SK-N-SH (cell line): ENCODE measurements at regions not wholly inside any gene's neighbourhood (a gene's known extent, or its start where the extent isn't known, plus 50 kb on each side); places are given as distances from the start of the nearest gene placed in this dataset.

Source experiments
- CTCF ChIA-PET: fragments of 300-600, 350-600 bp; formaldehyde crosslinking; extraction: SDS; loops from one replicate; lab custom pipeline; 2021; lab: Yijun Ruan, JAX
- POLR2A ChIA-PET: fragments of 350-600 bp; sonication (Branson Sonifier 250); formaldehyde crosslinking; extraction: SDS; loops from one replicate; lab custom pipeline; 2020; ENCODE audit warnings: antibody characterized with exemption, inconsistent platforms; lab: Yijun Ruan, JAX
- DNase-seq: peaks from one replicate; pipeline ENCODE4 v3.0.0; 2012
- H2AFZ ChIP-seq: fragments of 200-600 bp; sonication (generic); 2 replicates; pipeline ENCODE4 v1.8.1; 2016; ENCODE audit warnings: antibody characterized with exemption, mild to moderate bottlenecking, low read depth
- H3F3A ChIP-seq: fragments of 200-600 bp; sonication (generic); replicated peaks from 2 replicates; pipeline ENCODE3; 2016; ENCODE audit warnings: antibody characterized with exemption, mild to moderate bottlenecking; ENCODE audit not compliant: insufficient read depth
- H3K27ac ChIP-seq, 2 experiments: fragments of 200-500 bp in 1 of 2; fragments of 200-600 bp in 1 of 2; sonication (Bioruptor generic) in 1 of 2; sonication (generic), shearing (Covaris generic) in 1 of 2; 2 replicates each; pipeline versions ENCODE4 v1.5.1 to v1.6.1; 2014 to 2016; ENCODE audit warnings: low read depth in 2 of 2, inconsistent platforms in 1 of 2, low read length in 1 of 2, mild to moderate bottlenecking in 1 of 2, mixed read lengths in 1 of 2
- H3K27me3 ChIP-seq: fragments of 200-600 bp; sonication (generic), shearing (Covaris generic); 2 replicates; pipeline ENCODE4 v1.6.1; 2016; ENCODE audit warnings: mixed run types; ENCODE audit not compliant: insufficient read depth
- H3K36me3 ChIP-seq, 2 experiments: fragments of 200-500 bp in 1 of 2; fragments of 200-600 bp in 1 of 2; sonication (Bioruptor generic) in 1 of 2; sonication (generic) in 1 of 2; replicated peaks in 1 of 2; 2 replicates each; pipeline versions ENCODE3 to v1.5.1; 2014 to 2016; ENCODE audit warnings: low read length in 1 of 2, mild to moderate bottlenecking in 1 of 2; ENCODE audit not compliant: insufficient read depth in 2 of 2, control insufficient read depth in 1 of 2
- H3K4me1 ChIP-seq, 2 experiments: fragments of 200-500 bp in 1 of 2; fragments of 200-600 bp in 1 of 2; sonication (Bioruptor generic) in 1 of 2; sonication (generic), shearing (Covaris generic) in 1 of 2; 2 replicates each; pipeline versions ENCODE4 v1.5.1 to v1.6.1; 2014 to 2016; ENCODE audit warnings: low read depth in 1 of 2, low read length in 1 of 2, mixed run types in 1 of 2; ENCODE audit not compliant: insufficient read depth in 2 of 2, control insufficient read depth in 1 of 2
- H3K4me2 ChIP-seq: fragments of 200-600 bp; sonication (generic), shearing (Covaris generic); 2 replicates; pipeline ENCODE4 v1.6.1; 2017; ENCODE audit warnings: mixed run types
- H3K4me3 ChIP-seq, 2 experiments: fragments of 200-500 bp in 1 of 2; fragments of 200-600 bp in 1 of 2; sonication (Bioruptor generic) in 1 of 2; sonication (generic), shearing (Covaris generic) in 1 of 2; 2 replicates each; pipeline versions ENCODE4 v1.5.1 to v1.8.1; 2014 to 2016; ENCODE audit warnings: low read depth in 2 of 2, inconsistent platforms in 1 of 2, low read length in 1 of 2, mild to moderate bottlenecking in 1 of 2, mixed read lengths in 1 of 2, moderate library complexity in 1 of 2
- H3K79me2 ChIP-seq: fragments of 200-600 bp; sonication (generic); 2 replicates; pipeline ENCODE4 v1.8.1; 2017; ENCODE audit warnings: mild to moderate bottlenecking; ENCODE audit not compliant: insufficient read depth
- H3K9ac ChIP-seq: fragments of 200-600 bp; sonication (generic); 2 replicates; pipeline ENCODE4 v1.6.1; 2017; ENCODE audit warnings: mixed run types
- H3K9me2 ChIP-seq: fragments of 200-600 bp; sonication (generic); 2 replicates; pipeline ENCODE4 v1.6.1; 2017; ENCODE audit warnings: mixed run types
- H3K9me3 ChIP-seq: fragments of 200-600 bp; sonication (generic); 2 replicates; pipeline ENCODE4 v1.6.1; 2017; ENCODE audit warnings: mixed run types, mild to moderate bottlenecking, moderate library complexity
- H4K20me1 ChIP-seq: fragments of 200-600 bp; sonication (generic); 2 replicates; pipeline ENCODE4 v1.6.1; 2017; ENCODE audit warnings: mild to moderate bottlenecking, mixed run types; ENCODE audit not compliant: insufficient read depth
- CHD2 ChIP-seq: fragments of 150-350 bp; IDR thresholded peaks from 2 replicates; pipeline ENCODE4 v1.6.1; 2018; ENCODE audit warnings: low read length; ENCODE audit not compliant: partially characterized antibody
- EZH2phosphoT487 ChIP-seq: fragments of 200-600 bp; sonication (generic); IDR thresholded peaks from 2 replicates; pipeline ENCODE4 v1.6.1; 2017; ENCODE audit warnings: low read depth, mixed run types, mild to moderate bottlenecking, antibody characterized with exemption, moderate library complexity, borderline replicate concordance
- FOSL2 ChIP-seq: IDR thresholded peaks from 2 replicates; pipeline ENCODE4 v1.4.0; 2012; ENCODE audit warnings: low read depth, mild to moderate bottlenecking, moderate library complexity, borderline replicate concordance
- FOXJ3 ChIP-seq: sonication (generic); formaldehyde crosslinking; IDR thresholded peaks from 2 replicates; pipeline ENCODE4 v1.5.1; 2020; ENCODE audit warnings: mild to moderate bottlenecking, missing genetic modification reagents
- FOXM1 ChIP-seq: IDR thresholded peaks from 2 replicates; pipeline ENCODE4 v1.4.0; 2012; ENCODE audit warnings: low read depth, mild to moderate bottlenecking
- GATA2 ChIP-seq: sonication (generic); formaldehyde crosslinking; IDR thresholded peaks from 2 replicates; pipeline ENCODE4 v1.5.0; 2020; ENCODE audit warnings: mild to moderate bottlenecking, missing genetic modification reagents
- MAX ChIP-seq: IDR thresholded peaks from 2 replicates; pipeline ENCODE4 v1.4.0; 2012; ENCODE audit warnings: low read depth
- MXI1 ChIP-seq: IDR thresholded peaks from 2 replicates; pipeline ENCODE4 v1.6.1; 2012; ENCODE audit warnings: mild to moderate bottlenecking, low read depth, low read length, improper control_type of control experiment
- NFIC ChIP-seq: IDR thresholded peaks from 2 replicates; pipeline ENCODE4 v1.4.0; 2012; ENCODE audit warnings: borderline replicate concordance
- NRF1 ChIP-seq: IDR thresholded peaks from 2 replicates; pipeline ENCODE4 v1.6.1; 2012; ENCODE audit warnings: low read depth, mild to moderate bottlenecking, low read length
- PBX3 ChIP-seq: IDR thresholded peaks from 2 replicates; pipeline ENCODE4; 2012
- RAD21 ChIP-seq: IDR thresholded peaks from 2 replicates; pipeline ENCODE4 v1.6.1; 2012; ENCODE audit warnings: mild to moderate bottlenecking, low read length
- RCOR1 ChIP-seq: fragments of 150-350 bp; IDR thresholded peaks from 2 replicates; pipeline ENCODE4 v1.6.1; 2017; ENCODE audit warnings: antibody characterized with exemption, low read length
- RFX5 ChIP-seq: IDR thresholded peaks from 2 replicates; pipeline ENCODE4 v1.6.1; 2012; ENCODE audit warnings: mild to moderate bottlenecking, improper control_type of control experiment, low read length
- SIN3A ChIP-seq: IDR thresholded peaks from 2 replicates; pipeline ENCODE4 v1.6.1; 2012; ENCODE audit warnings: low read depth, mild to moderate bottlenecking, low read length, moderate library complexity, borderline replicate concordance
- TEAD4 ChIP-seq: IDR thresholded peaks from 2 replicates; pipeline ENCODE4 v1.4.0; 2012; ENCODE audit warnings: mild to moderate bottlenecking, borderline replicate concordance; ENCODE audit not compliant: insufficient read depth
- USF1 ChIP-seq: IDR thresholded peaks from 2 replicates; pipeline ENCODE4 v1.4.0; 2012; ENCODE audit warnings: low read depth, borderline replicate concordance
- WGBS: methylation state at CpG from one replicate; pipeline ENCODE4 v1.1.6; 2017; ENCODE audit warnings: low lambda C conversion rate; 5-methylcytosine and 5-hydroxymethylcytosine counted together
- TF ChIP-seq, protein P1 (sequence below): fragments of 200-600 bp; sonication (generic); IDR thresholded peaks from 2 replicates; pipeline ENCODE4 v1.6.1; 2017; ENCODE audit warnings: antibody characterized with exemption, mild to moderate bottlenecking, moderate library complexity
- TF ChIP-seq, protein P2 (sequence below): fragments of 150-350 bp; IDR thresholded peaks from 2 replicates; pipeline ENCODE4 v1.6.1; 2016; ENCODE audit warnings: mild to moderate bottlenecking, low read depth, low read length

DNA sequence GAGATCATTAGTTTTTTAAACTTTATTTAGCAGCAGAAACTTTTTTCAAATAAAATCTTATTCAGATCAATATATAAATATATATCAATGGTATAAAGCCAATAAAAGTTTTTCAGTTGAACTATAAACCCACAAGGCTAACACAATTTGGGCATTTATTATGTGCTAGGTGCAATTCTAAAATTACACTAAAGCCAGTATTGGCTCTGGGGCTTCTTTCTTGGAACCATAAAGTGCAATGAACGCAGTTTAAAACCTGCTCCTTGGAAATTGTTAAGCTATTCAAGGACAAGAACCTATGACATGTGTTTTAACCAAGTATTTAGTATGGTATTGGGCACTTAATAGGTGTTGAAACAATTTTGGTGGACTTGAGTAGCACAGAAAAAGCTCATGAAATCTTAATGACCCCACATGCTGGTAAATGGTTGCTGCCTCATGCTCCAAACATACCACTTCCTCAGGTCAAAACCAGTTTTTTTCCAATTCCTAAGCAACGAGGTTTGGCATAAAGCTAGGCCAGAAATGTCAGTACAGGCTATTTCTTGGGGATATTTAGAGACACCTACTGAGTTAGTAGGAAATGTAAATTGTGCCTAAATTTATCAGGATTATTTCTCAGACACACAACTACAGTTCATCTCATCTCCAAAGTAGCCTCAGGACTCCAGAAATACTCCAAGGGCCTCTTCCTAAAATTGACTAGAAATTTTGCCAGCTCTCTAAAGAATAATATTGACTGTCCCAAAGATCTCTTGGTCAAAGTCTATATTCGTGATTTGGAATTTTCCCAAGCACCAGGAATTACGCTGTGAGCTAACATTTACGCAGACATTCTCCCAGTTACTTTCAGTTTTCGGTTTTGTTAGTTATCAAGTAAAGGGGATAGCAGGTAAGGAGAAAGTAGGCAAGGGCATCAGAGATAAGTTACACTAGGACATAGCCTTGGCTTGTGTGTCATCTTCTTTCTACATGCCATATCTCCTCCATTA is 90.9 kb upstream of the LGSN start (continued):
- TF ChIP-seq, protein P1, sequence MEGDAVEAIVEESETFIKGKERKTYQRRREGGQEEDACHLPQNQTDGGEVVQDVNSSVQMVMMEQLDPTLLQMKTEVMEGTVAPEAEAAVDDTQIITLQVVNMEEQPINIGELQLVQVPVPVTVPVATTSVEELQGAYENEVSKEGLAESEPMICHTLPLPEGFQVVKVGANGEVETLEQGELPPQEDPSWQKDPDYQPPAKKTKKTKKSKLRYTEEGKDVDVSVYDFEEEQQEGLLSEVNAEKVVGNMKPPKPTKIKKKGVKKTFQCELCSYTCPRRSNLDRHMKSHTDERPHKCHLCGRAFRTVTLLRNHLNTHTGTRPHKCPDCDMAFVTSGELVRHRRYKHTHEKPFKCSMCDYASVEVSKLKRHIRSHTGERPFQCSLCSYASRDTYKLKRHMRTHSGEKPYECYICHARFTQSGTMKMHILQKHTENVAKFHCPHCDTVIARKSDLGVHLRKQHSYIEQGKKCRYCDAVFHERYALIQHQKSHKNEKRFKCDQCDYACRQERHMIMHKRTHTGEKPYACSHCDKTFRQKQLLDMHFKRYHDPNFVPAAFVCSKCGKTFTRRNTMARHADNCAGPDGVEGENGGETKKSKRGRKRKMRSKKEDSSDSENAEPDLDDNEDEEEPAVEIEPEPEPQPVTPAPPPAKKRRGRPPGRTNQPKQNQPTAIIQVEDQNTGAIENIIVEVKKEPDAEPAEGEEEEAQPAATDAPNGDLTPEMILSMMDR = no peak
- TF ChIP-seq MAX (no peak), CHD2 (no peak), MXI1 (no peak), EZH2phosphoT487 (no peak), RFX5 (no peak), RCOR1 (no peak), NFIC (no peak), TEAD4 (no peak)
- TF ChIP-seq, protein P2, sequence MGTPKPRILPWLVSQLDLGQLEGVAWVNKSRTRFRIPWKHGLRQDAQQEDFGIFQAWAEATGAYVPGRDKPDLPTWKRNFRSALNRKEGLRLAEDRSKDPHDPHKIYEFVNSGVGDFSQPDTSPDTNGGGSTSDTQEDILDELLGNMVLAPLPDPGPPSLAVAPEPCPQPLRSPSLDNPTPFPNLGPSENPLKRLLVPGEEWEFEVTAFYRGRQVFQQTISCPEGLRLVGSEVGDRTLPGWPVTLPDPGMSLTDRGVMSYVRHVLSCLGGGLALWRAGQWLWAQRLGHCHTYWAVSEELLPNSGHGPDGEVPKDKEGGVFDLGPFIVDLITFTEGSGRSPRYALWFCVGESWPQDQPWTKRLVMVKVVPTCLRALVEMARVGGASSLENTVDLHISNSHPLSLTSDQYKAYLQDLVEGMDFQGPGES = no peak

GRCh38 chr6:63415286-63415685 is 95.5 kb upstream of the LGSN start:
- Histone ChIP-seq H3K4me1 (no peaks in the 10 kb centered on the region), H3K4me3 (no peak overlapping the region), H3K27ac (no peak overlapping the region), H3K9me3 (no peaks in the 10 kb centered on the region), H3K27me3 (no peaks in the 10 kb centered on the region), H3F3A (no peaks in the 10 kb centered on the region), H2AFZ (no peak overlapping the region), H3K4me2 (no peak overlapping the region), H4K20me1 (no peaks in the 10 kb centered on the region), H3K9ac (no peak overlapping the region), H3K36me3 (no peaks in the 10 kb centered on the region), H3K79me2 (no peaks in the 10 kb centered on the region), H3K9me2 (no peaks in the 10 kb centered on the region)
- DNase-seq = no peak
- CTCF ChIA-PET = no interaction called here
- POLR2A ChIA-PET = no interaction called here
- 26% methylated on average over 4 of the region's 4 CpGs for WGBS
- TF ChIP-seq NFIC (no peak), USF1 (no peak), RAD21 (no peak), FOSL2 (no peak), TEAD4 (no peak), NRF1 (no peak), GATA2 (CRISPR knock-in tag) (no peak), FOXM1 (no peak), FOXJ3 (CRISPR knock-in tag) (no peak), SIN3A (no peak), PBX3 (no peak)
- TF ChIP-seq, protein P1 = no peak
